GM23338 (cell line): ENCODE measurements at regions not wholly inside any gene's neighbourhood (a gene's known extent, or its start where the extent isn't known, plus 50 kb on each side); places are given as distances from the start of the nearest gene placed in this dataset.

ENCODE experiments used
- ATAC-seq: fragments of 200-7000 bp; cut with Tn5 transposase; 3 replicates; pipeline ENCODE4 v1.9.1; 2020
- DNase-seq: peaks from one replicate; pipeline ENCODE4 v3.0.0-alpha.2; 2015; ENCODE audit warnings: low spot score
- H2AFZ ChIP-seq: fragments of 200-600 bp; sonication (generic); 2 replicates; pipeline ENCODE4 v1.8.0; 2016; ENCODE audit warnings: antibody characterized with exemption, mild to moderate bottlenecking, moderate library complexity
- H3F3A ChIP-seq: fragments of 200-600 bp; sonication (generic); replicated peaks from 2 replicates; pipeline ENCODE4 v1.8.0; 2017; ENCODE audit warnings: antibody characterized with exemption, mixed run types, low read depth
- H3K27ac ChIP-seq: fragments of 200-600 bp; sonication (generic); 2 replicates; pipeline ENCODE4 v1.6.1; 2016; ENCODE audit warnings: low read depth
- H3K27me3 ChIP-seq: fragments of 200-600 bp; sonication (generic); 2 replicates; pipeline ENCODE4 v1.8.0; 2016; ENCODE audit warnings: mild to moderate bottlenecking, mixed run types, moderate library complexity; ENCODE audit not compliant: insufficient read depth
- H3K36me3 ChIP-seq: fragments of 200-600 bp; sonication (generic); 2 replicates; pipeline ENCODE4 v1.8.0; 2016; ENCODE audit warnings: mild to moderate bottlenecking; ENCODE audit not compliant: insufficient read depth
- H3K4me1 ChIP-seq: fragments of 200-600 bp; sonication (generic); 2 replicates; pipeline ENCODE4 v1.8.0; 2016; ENCODE audit warnings: mild to moderate bottlenecking, moderate library complexity; ENCODE audit not compliant: insufficient read depth
- H3K4me2 ChIP-seq: fragments of 200-600 bp; sonication (generic); 2 replicates; pipeline ENCODE4 v1.7.1; 2017; ENCODE audit warnings: mixed run types
- H3K4me3 ChIP-seq: fragments of 200-600 bp; sonication (generic); 2 replicates; pipeline ENCODE4 v1.6.1; 2016; ENCODE audit warnings: mixed run types
- H3K79me2 ChIP-seq: fragments of 200-600 bp; sonication (generic); replicated peaks from 2 replicates; pipeline ENCODE4 v1.8.0; 2017; ENCODE audit warnings: mild to moderate bottlenecking; ENCODE audit not compliant: insufficient read depth
- H3K9me2 ChIP-seq: fragments of 200-600 bp; sonication (generic); 2 replicates; pipeline ENCODE4 v1.8.0; 2017; ENCODE audit not compliant: insufficient read depth
- H4K20me1 ChIP-seq: fragments of 200-600 bp; sonication (generic); replicated peaks from 2 replicates; pipeline ENCODE4 v1.8.0; 2017; ENCODE audit warnings: mild to moderate bottlenecking; ENCODE audit not compliant: insufficient read depth
- H3K27ac Mint-ChIP-seq: 2 replicates; pipeline ENCODE4 v1.8.0; 2020; ENCODE audit warnings: inconsistent platforms, mild to moderate bottlenecking, moderate library complexity, mixed read lengths
- H3K27me3 Mint-ChIP-seq: 3 replicates; pipeline ENCODE4 v1.8.0; 2022; ENCODE audit warnings: low read depth, mild to moderate bottlenecking, moderate library complexity, mixed read lengths, inconsistent platforms; ENCODE audit not compliant: insufficient read depth, poor library complexity
- H3K36me3 Mint-ChIP-seq: 3 replicates; pipeline ENCODE4 v1.8.0; 2021; ENCODE audit warnings: low read depth, mild to moderate bottlenecking, inconsistent platforms, moderate library complexity, mixed read lengths
- H3K4me1 Mint-ChIP-seq: 3 replicates; pipeline ENCODE4 v1.8.0; 2020; ENCODE audit warnings: mild to moderate bottlenecking, inconsistent platforms, mixed read lengths
- H3K4me3 Mint-ChIP-seq: 3 replicates; pipeline ENCODE4 v1.8.0; 2021; ENCODE audit warnings: moderate library complexity, mild to moderate bottlenecking, inconsistent platforms, mixed read lengths
- H3K9me3 Mint-ChIP-seq: 3 replicates; pipeline ENCODE4 v1.8.0; 2020; ENCODE audit warnings: moderate library complexity, mild to moderate bottlenecking, inconsistent platforms, mixed read lengths
- CREB1 ChIP-seq: fragments of 250-450 bp; sonication (Bioruptor Pico); IDR thresholded peaks from 2 replicates; pipeline ENCODE4 v1.5.0; 2020; ENCODE audit warnings: low read depth, mild to moderate bottlenecking, moderate library complexity
- EZH2 ChIP-seq: fragments of 200-600 bp; sonication (generic); IDR thresholded peaks from one replicate; pipeline ENCODE4 v1.8.0; 2017; ENCODE audit warnings: antibody characterized with exemption, mild to moderate bottlenecking, low read depth; ENCODE audit not compliant: unreplicated experiment
- POLR2AphosphoS5 ChIP-seq: IDR thresholded peaks from 2 replicates; pipeline ENCODE4 v1.6.1; 2016; ENCODE audit warnings: antibody characterized with exemption, low read depth
- ZNF114 ChIP-seq: fragments of 250-450 bp; sonication (Bioruptor Pico); IDR thresholded peaks from 2 replicates; pipeline ENCODE4 v1.5.0; 2020; ENCODE audit warnings: mild to moderate bottlenecking, moderate library complexity
- ZNF462 ChIP-seq: fragments of 250-450 bp; sonication (Bioruptor Pico); IDR thresholded peaks from 2 replicates; pipeline ENCODE4 v1.5.0; 2020; ENCODE audit warnings: mild to moderate bottlenecking, moderate library complexity
- TF ChIP-seq, protein P1 (sequence below), 2 experiments: fragments of 200-600 bp in 1 of 2; sonication (generic) in 1 of 2; conservative IDR thresholded peaks; 2 replicates each; pipeline versions ENCODE4 v1.5.1 to v1.6.1; 2016 to 2017; ENCODE audit warnings: antibody characterized with exemption in 2 of 2, low read depth in 2 of 2, mild to moderate bottlenecking in 2 of 2, moderate library complexity in 1 of 2
- TF ChIP-seq, protein P2 (sequence below): IDR thresholded peaks from 2 replicates; pipeline ENCODE4 v1.6.1; 2016; ENCODE audit warnings: antibody characterized with exemption

DNA sequence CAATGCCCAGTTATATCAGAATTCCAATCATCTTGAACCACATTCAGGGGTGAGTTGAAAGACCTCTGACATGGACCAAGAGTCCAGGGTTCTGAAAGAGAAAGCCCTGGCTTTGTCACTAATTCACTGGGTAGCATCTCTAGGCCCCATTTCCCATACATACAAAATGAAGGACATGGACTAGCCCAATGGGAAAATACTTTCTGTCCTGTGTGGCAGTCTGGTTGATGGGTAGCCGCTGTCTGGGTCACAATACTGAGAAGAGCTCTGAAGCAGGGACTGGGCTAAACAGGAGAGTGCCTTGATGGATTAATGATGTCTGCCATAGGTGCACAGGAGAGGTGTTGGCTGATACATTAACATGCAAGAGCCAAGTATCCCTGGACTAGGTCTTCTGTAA lies 214.3 kb downstream of the RAB11FIP4 start:
- H3K27ac Mint-ChIP-seq = no peak overlapping the region
- Histone ChIP-seq H2AFZ (no peak overlapping the region), H3F3A (0 out of 2 replicates have a peak, but pooled peaks cover 1% of the 10 kb centered on the region), H3K9me2 (peaks cover 9% of the 10 kb centered on the region), H3K79me2 (no peaks in the 10 kb centered on the region), H3K4me3 (no peak overlapping the region), H3K4me2 (no peak overlapping the region), H3K27ac (no peak overlapping the region), H3K4me1 (peaks cover 11% of the 10 kb centered on the region), H3K27me3 (no peaks in the 10 kb centered on the region), H3K36me3 (no peaks in the 10 kb centered on the region), H4K20me1 (no peaks in the 10 kb centered on the region)
- no peaks in the 10 kb centered on the region; the same call in 2 of the 3 replicates for H3K9me3 Mint-ChIP-seq
- no peak overlapping the region for H3K4me3 Mint-ChIP-seq
- TF ChIP-seq ZNF462 (CRISPR knock-in tag) = no peak
- TF ChIP-seq, protein P1, sequence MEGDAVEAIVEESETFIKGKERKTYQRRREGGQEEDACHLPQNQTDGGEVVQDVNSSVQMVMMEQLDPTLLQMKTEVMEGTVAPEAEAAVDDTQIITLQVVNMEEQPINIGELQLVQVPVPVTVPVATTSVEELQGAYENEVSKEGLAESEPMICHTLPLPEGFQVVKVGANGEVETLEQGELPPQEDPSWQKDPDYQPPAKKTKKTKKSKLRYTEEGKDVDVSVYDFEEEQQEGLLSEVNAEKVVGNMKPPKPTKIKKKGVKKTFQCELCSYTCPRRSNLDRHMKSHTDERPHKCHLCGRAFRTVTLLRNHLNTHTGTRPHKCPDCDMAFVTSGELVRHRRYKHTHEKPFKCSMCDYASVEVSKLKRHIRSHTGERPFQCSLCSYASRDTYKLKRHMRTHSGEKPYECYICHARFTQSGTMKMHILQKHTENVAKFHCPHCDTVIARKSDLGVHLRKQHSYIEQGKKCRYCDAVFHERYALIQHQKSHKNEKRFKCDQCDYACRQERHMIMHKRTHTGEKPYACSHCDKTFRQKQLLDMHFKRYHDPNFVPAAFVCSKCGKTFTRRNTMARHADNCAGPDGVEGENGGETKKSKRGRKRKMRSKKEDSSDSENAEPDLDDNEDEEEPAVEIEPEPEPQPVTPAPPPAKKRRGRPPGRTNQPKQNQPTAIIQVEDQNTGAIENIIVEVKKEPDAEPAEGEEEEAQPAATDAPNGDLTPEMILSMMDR (conservative IDR thresholded peaks at IDR 0.05; ENCODE audit: low read depth in 2 of 2) = no peak
- no peak for TF ChIP-seq EZH2
- TF ChIP-seq ZNF114 (CRISPR knock-in tag) = no peak
- no peak for TF ChIP-seq CREB1
- no peak for TF ChIP-seq POLR2AphosphoS5
- TF ChIP-seq, protein P2, sequence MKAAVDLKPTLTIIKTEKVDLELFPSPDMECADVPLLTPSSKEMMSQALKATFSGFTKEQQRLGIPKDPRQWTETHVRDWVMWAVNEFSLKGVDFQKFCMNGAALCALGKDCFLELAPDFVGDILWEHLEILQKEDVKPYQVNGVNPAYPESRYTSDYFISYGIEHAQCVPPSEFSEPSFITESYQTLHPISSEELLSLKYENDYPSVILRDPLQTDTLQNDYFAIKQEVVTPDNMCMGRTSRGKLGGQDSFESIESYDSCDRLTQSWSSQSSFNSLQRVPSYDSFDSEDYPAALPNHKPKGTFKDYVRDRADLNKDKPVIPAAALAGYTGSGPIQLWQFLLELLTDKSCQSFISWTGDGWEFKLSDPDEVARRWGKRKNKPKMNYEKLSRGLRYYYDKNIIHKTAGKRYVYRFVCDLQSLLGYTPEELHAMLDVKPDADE = no peak
- peaks cover 14% of the 10 kb centered on the region for H3K4me1 Mint-ChIP-seq
- ATAC-seq = no peak
- no peak for DNase-seq
- H3K36me3 Mint-ChIP-seq = no peaks in the 10 kb centered on the region
- H3K27me3 Mint-ChIP-seq = no peaks in the 10 kb centered on the region
